Stimulated activated CD4-positive, alpha-beta T cell treated with anti-CD3 and anti-CD28 coated beads, Interleukin-1b, Interleukin-23, amount 100 ng/mL, for 1 hour (primary cell): ENCODE measurements at regions not wholly inside any gene's neighbourhood (a gene's known extent, or its start where the extent isn't known, plus 50 kb on each side); places are given as distances from the start of the nearest gene placed in this dataset.

ENCODE experiments used
- DNase-seq, 2 donors: peaks; one replicate each; pipeline ENCODE4 v3.0.0-alpha.2; 2020; ENCODE audit warnings: low read depth in 2 of 2

DNA sequence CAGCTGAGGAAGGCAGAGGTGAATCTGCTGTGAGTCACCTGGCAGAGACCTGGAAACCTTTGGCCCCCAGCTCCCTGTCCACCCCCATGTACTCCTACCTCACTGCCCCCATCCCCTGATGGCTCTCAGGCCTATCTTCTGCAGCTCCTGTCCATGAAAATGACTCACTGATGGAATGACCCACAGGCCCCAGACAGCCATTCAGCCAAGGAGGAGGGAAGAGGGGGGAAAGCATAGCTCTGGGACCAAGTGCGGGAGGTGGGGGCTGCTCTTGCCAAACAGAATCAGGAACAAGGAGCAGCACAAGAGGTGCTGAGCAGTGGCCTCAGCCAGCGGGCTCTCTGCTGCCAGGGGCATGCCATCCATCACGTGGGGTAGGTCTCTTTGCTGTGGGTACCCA, 111.4 kb upstream of the C1QTNF9B start:
- DNase-seq, result no peak

- DNase-seq, result no peak
Observed at GRCh38 chr13:24011266-24011665, 114.0 kb upstream of the C1QTNF9B start.

GRCh38 chr13:24012648-24013047, 115.3 kb upstream of the C1QTNF9B start:
- no peak for DNase-seq

GRCh38 chr13:24013189-24013588, 115.9 kb upstream of the C1QTNF9B start:
- DNase-seq, result no peak

DNA sequence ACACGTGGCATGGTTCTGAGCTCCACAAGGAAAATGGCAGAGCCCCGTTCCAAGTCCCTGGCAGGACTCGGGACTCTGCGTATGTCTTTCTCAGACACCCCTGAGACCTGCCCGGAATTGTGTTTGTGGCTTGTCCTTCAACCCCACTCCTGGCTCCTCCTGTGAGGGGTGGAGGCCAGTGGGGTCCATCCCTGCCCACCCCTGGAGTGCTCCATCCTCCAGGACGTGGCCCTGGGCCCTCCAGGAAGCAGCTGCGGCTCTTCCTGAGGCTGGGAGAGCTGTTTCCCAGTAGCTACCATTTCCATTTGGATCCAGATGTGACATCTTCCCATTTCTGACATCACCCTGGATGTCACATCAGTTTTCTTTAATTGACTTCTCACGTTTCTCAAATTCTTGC, 118.7 kb upstream of the C1QTNF9B start:
- DNase-seq, result no peak

GRCh38 chr13:24022568-24022967, 125.3 kb upstream of the C1QTNF9B start:
- no peak for DNase-seq

GRCh38 chr13:24023073-24023472, 125.8 kb upstream of the C1QTNF9B start:
- no peak for DNase-seq

GRCh38 chr13:24027494-24027893, 130.2 kb upstream of the C1QTNF9B start:
- DNase-seq, result no peak

GRCh38 chr13:24032252-24032651, 128.3 kb upstream of the SPATA13 start:
- no peak for DNase-seq

DNA sequence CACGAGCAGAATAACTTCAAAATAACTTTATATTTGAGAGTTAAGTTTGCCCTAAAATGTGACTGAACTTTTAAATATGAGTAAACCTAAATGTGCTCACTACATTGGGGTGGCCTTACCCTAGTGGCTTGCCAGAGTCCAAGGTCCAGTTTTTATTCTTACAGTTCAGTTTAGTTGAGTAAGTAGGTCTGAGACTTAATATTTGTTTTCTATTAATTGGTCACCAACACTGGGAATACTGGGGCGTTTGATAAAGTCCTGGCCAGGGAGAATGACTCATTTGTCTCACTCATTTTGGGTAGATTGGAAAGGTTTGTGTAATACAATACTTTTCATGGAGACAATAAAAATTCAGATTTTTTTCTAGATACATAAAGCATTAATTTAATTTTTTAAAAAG, 127.8 kb upstream of the SPATA13 start:
- DNase-seq, result no peak

DNA sequence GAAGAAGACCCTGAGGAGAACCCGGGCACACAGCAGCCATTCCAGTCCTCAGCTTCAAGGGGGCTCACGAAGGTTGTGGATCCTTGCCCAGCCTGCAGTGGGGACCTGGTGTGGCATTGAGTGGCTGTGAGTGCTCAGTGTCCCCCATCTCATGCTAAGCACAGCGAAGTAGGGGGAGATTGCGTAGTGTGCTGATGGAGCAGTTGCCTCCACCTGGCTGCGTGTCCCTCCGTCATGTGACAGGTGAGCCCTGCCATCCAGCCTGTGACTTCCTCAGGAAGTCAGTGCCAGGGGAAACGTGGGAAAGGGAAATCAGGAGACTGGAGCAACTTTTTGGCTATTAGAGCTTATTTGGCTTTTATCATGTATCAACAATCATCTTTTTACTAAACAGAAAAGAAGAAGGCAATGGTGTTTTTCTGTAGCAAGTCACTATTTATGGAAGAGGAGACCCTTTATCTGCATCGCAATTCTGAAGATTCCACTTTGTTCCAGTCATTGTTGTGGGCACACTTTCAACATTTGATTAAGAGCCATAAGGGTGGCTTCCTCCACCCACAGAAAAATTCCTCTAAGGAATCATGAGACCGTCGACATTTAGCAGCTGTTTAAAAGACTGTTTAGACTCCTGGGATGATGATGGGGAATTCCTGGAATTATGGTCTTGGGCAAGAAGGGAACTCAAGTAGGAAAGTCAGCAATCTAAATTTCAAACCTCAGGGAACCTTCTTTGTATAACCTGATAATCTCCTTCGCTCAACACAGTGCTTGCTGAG, 126.8 kb upstream of the SPATA13 start:
- DNase-seq, result no peak

DNA sequence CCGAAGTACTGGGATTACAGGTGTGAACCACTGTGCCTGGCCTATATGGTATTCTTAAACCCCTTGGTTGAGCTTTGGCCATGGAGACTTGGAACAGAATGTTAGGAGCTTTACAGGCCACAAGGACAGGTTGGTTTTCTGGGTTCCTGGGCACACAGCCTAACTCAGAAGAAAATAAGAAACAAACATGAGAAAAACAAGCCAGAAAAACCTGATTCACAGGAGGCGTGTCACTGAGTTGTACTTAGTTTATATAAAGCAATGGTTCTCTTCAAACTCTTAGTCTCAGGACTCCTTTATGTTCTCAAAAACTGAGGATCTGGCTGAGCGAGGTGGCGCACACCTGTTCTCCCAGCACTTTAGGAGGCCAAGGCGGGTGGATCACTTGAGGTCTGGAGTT, 125.1 kb upstream of the SPATA13 start:
- DNase-seq, result no peak

GRCh38 chr13:24036115-24036514, 124.4 kb upstream of the SPATA13 start:
- no peak for DNase-seq

DNA sequence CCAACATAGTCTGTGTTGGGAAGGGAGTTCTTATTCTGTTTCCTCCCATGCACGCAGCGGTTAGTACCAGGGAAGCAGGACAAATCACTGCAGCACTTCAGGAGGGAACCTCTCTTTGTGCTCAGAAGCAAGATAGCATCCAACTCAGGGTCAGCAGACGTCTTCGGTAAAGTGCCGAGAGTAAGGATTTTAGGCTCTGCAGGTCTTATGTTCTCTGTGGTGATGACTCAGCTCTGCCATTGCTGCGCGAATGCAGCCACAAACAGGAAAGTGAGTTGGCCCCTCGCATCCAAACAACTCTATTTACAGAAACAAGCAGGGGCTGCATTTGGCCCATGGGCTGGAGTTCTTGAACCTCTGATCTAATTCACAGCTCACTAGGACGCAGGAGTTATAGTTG, 122.1 kb upstream of the SPATA13 start:
- DNase-seq, result no peak

DNA sequence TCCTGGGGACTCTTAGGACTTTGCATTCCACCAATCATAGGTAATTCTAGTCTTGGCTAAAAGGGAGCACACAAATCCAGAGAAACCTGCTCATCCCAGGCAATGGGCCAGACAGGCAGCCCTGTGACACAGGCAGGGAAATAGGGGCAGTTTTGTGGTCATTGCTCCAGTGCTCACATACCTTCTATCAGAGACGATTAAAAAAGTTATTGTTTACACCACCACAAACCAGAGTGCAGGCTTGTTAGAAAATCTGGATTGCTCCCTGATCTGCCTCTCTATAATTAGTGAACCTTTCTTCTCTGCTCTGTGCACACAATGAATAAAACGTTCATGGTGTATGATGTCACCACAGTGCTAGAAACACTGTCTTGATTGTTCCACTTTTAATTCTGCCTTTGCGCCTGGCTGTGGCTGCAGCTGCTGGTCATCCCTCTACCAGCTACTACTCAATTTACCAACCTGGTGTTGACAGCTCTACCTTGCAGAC, 121.6 kb upstream of the SPATA13 start:
- DNase-seq, result no peak

- no peak for DNase-seq
Observed at GRCh38 chr13:24039621-24040475, 120.7 kb upstream of the SPATA13 start.

DNA sequence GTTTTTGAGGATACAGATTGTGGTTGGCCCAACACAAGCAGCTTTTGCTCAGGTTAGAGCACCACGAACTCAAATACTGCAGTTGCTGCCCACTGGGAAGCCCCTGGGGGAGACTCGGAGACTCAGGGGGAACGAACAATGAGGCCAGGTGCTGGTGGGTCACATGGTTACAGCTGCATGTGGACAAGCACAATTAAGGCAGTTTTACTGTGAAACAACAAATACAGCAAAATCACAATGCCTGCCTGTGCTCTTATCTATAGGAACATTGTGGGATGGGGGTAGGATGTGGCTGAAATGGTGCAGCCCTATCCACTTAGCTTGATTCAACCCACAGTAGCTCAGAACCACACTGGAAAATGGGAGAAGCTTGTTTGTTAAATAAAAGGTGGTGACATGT, 119.7 kb upstream of the SPATA13 start:
- DNase-seq, result no peak

GRCh38 chr13:24041651-24042225, 118.8 kb upstream of the SPATA13 start:
- no peak for DNase-seq

- DNase-seq, result no peak
Observed at GRCh38 chr13:24042710-24043440, 117.6 kb upstream of the SPATA13 start.

- no peak for DNase-seq
Observed at GRCh38 chr13:24043590-24044350, 116.8 kb upstream of the SPATA13 start.

DNA sequence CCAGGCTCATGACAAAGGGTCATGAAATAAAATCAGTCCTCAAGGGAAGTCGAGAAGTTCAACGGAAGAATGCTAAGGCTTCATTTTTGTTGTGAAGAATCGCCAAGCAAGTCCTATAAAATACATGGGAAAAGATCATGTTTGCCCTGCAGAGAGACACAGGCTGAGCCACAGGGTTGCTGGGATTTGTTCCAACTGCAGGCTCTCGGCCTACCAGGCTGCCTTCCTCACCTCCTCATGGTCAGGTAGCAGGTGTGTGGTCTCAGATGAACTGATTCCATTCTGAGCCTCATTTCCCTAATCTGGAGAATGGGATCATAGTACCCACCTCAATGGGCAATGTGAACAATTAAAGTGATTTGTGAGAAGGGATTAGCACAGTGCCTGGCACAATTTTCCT, 114.9 kb upstream of the SPATA13 start:
- no peak for DNase-seq
